ENCODE measurements at regions not wholly inside any gene's neighbourhood (a gene's known extent, or its start where the extent isn't known, plus 50 kb on each side); places are given as distances from the start of the nearest gene placed in this dataset.

GRCh38 chr14:31954991-31955390 is 122.1 kb upstream of the ARHGAP5 start:
- intact Hi-C loops (cut with micrococcal nuclease), result no loop called here
- peaks cover 17% of the 10 kb centered on the region for H3K4me1 Mint-ChIP-seq (ENCODE audit: low read depth)
- H3K27ac Mint-ChIP-seq, result no peak overlapping the region
- no peak for DNase-seq
- H3K36me3 Mint-ChIP-seq, result no peaks in the 10 kb centered on the region
- ChIA-PET CTCF (interaction anchor here (0.6 to 1.4 kb wide), 2 partner anchors 28 to 244 kb away, joined by 4 to 5 read pairs; no protein-coding TSS in a partner anchor), POLR2A (no interaction called here)
- H3K9me3 Mint-ChIP-seq, result no peaks in the 10 kb centered on the region
- H3K4me3 Mint-ChIP-seq, result no peak overlapping the region
- H3K27me3 Mint-ChIP-seq, result no peaks in the 10 kb centered on the region

GRCh38 chr14:31955936-31956579 is 121.0 kb upstream of the ARHGAP5 start:
- CTCF ChIA-PET, result interaction anchor here (1.4 kb wide), 1 partner anchor 29 kb away, joined by 5 read pairs; no protein-coding TSS in a partner anchor
- H3K4me1 Mint-ChIP-seq (ENCODE audit: low read depth), result peaks cover 15% of the 10 kb centered on the region

GRCh38 chr14:31957565-31957964 is 119.5 kb upstream of the ARHGAP5 start:
- Mint-ChIP-seq H3K27me3 (no peaks in the 10 kb centered on the region), H3K4me3 (no peak overlapping the region), H3K36me3 (no peaks in the 10 kb centered on the region), H3K27ac (no peak overlapping the region), H3K9me3 (no peaks in the 10 kb centered on the region), H3K4me1 (ENCODE audit: low read depth) (peaks cover 15% of the 10 kb centered on the region)
- no peak for DNase-seq
- POLR2A ChIA-PET, result no interaction called here
- CTCF ChIA-PET, result interaction anchor here (1.0 kb wide), 1 partner anchor 31 kb away, joined by 3 read pairs; no protein-coding TSS in a partner anchor
- intact Hi-C loops (cut with micrococcal nuclease), result no loop called here

More at GRCh38 chr14:31955936-31956579, 121.0 kb upstream of the ARHGAP5 start:
- no peaks in the 10 kb centered on the region for H3K9me3 Mint-ChIP-seq
- H3K4me3 Mint-ChIP-seq, result no peak overlapping the region
- POLR2A ChIA-PET, result no interaction called here
- H3K27ac Mint-ChIP-seq, result no peak overlapping the region
- no peak for DNase-seq
- intact Hi-C loops (cut with micrococcal nuclease), result no loop called here
- no peaks in the 10 kb centered on the region for H3K27me3 Mint-ChIP-seq
- no peaks in the 10 kb centered on the region for H3K36me3 Mint-ChIP-seq

GRCh38 chr14:31960039-31960438 is 117.1 kb upstream of the ARHGAP5 start:
- H3K4me1 Mint-ChIP-seq (ENCODE audit: low read depth), result peaks cover 7% of the 10 kb centered on the region
- H3K36me3 Mint-ChIP-seq, result no peaks in the 10 kb centered on the region
- no peak overlapping the region for H3K4me3 Mint-ChIP-seq
- ChIA-PET CTCF (no interaction called here), POLR2A (no interaction called here)
- intact Hi-C loops (cut with micrococcal nuclease), result no loop called here
- H3K27me3 Mint-ChIP-seq, result no peaks in the 10 kb centered on the region
- H3K9me3 Mint-ChIP-seq, result no peaks in the 10 kb centered on the region
- DNase-seq, result no peak
- H3K27ac Mint-ChIP-seq, result no peak overlapping the region

GRCh38 chr14:31961896-31962295 is 115.2 kb upstream of the ARHGAP5 start:
- DNase-seq, result no peak
- ChIA-PET CTCF (no interaction called here), POLR2A (no interaction called here)
- no peak overlapping the region for H3K4me3 Mint-ChIP-seq
- peaks cover 13% of the 10 kb centered on the region for H3K4me1 Mint-ChIP-seq (ENCODE audit: low read depth)
- intact Hi-C loops (cut with micrococcal nuclease), result no loop called here
- H3K9me3 Mint-ChIP-seq, result no peaks in the 10 kb centered on the region
- no peaks in the 10 kb centered on the region for H3K36me3 Mint-ChIP-seq
- H3K27ac Mint-ChIP-seq, result no peak overlapping the region
- H3K27me3 Mint-ChIP-seq, result no peaks in the 10 kb centered on the region

- ChIA-PET CTCF (interaction anchor here (0.8 kb wide), 1 partner anchor 585 kb away, joined by 3 read pairs; no protein-coding TSS in a partner anchor), POLR2A (no interaction called here)
- intact Hi-C loops (cut with micrococcal nuclease), result no loop called here
Observed at GRCh38 chr14:31962920-31963319, 114.2 kb upstream of the ARHGAP5 start.

GRCh38 chr14:31963587-31963986 is 113.5 kb upstream of the ARHGAP5 start:
- intact Hi-C loops (cut with micrococcal nuclease), result no loop called here
- no peaks in the 10 kb centered on the region for H3K27me3 Mint-ChIP-seq
- POLR2A ChIA-PET, result no interaction called here
- CTCF ChIA-PET, result interaction anchor here (0.8 kb wide), 1 partner anchor 585 kb away, joined by 3 read pairs; no protein-coding TSS in a partner anchor
- H3K27ac Mint-ChIP-seq, result no peak overlapping the region
- no peaks in the 10 kb centered on the region for H3K9me3 Mint-ChIP-seq
- no peaks in the 10 kb centered on the region for H3K36me3 Mint-ChIP-seq
- DNase-seq, result no peak
- H3K4me1 Mint-ChIP-seq (ENCODE audit: low read depth), result peaks cover 13% of the 10 kb centered on the region
- H3K4me3 Mint-ChIP-seq, result no peak overlapping the region

More at GRCh38 chr14:31962920-31963319, 114.2 kb upstream of the ARHGAP5 start:
- Mint-ChIP-seq H3K9me3 (no peaks in the 10 kb centered on the region), H3K4me1 (ENCODE audit: low read depth) (peaks cover 13% of the 10 kb centered on the region), H3K27me3 (no peaks in the 10 kb centered on the region), H3K27ac (no peak overlapping the region), H3K4me3 (no peak overlapping the region), H3K36me3 (no peaks in the 10 kb centered on the region)
- DNase-seq, result no peak

GRCh38 chr14:31964490-31964889 is 112.6 kb upstream of the ARHGAP5 start:
- intact Hi-C loops (cut with micrococcal nuclease), result no loop called here
- H3K4me3 Mint-ChIP-seq, result no peak overlapping the region
- no peaks in the 10 kb centered on the region for H3K36me3 Mint-ChIP-seq
- POLR2A ChIA-PET, result no interaction called here
- no peak for DNase-seq
- CTCF ChIA-PET, result no interaction called here
- H3K4me1 Mint-ChIP-seq (ENCODE audit: low read depth), result peaks cover 17% of the 10 kb centered on the region
- H3K27me3 Mint-ChIP-seq, result no peaks in the 10 kb centered on the region
- no peak overlapping the region for H3K27ac Mint-ChIP-seq
- no peaks in the 10 kb centered on the region for H3K9me3 Mint-ChIP-seq

GRCh38 chr14:31965071-31965734 is 111.9 kb upstream of the ARHGAP5 start:
- ChIA-PET POLR2A (no interaction called here), CTCF (interaction anchor here (1.4 kb wide), 1 partner anchor 39 kb away, joined by 6 read pairs; no protein-coding TSS in a partner anchor)
- Mint-ChIP-seq H3K36me3 (no peaks in the 10 kb centered on the region), H3K27me3 (no peaks in the 10 kb centered on the region), H3K9me3 (no peaks in the 10 kb centered on the region), H3K4me1 (ENCODE audit: low read depth) (peaks cover 17% of the 10 kb centered on the region), H3K4me3 (no peak overlapping the region), H3K27ac (no peak overlapping the region)
- intact Hi-C loops (cut with micrococcal nuclease), result no loop called here
- DNase-seq, result no peak

- CTCF ChIA-PET, result interaction anchor here (1.4 kb wide), 1 partner anchor 40 kb away, joined by 6 read pairs; no protein-coding TSS in a partner anchor
Observed at GRCh38 chr14:31965735-31966598, 111.1 kb upstream of the ARHGAP5 start.

GRCh38 chr14:31966896-31967668 is 110.0 kb upstream of the ARHGAP5 start:
- ChIA-PET CTCF (no interaction called here), POLR2A (no interaction called here)
- no peaks in the 10 kb centered on the region for H3K36me3 Mint-ChIP-seq
- H3K4me3 Mint-ChIP-seq, result no peak overlapping the region
- H3K27me3 Mint-ChIP-seq, result no peaks in the 10 kb centered on the region
- peaks cover 17% of the 10 kb centered on the region for H3K4me1 Mint-ChIP-seq (ENCODE audit: low read depth)
- no peak for DNase-seq
- no peak overlapping the region for H3K27ac Mint-ChIP-seq
- H3K9me3 Mint-ChIP-seq, result peaks cover 6% of the 10 kb centered on the region
- intact Hi-C loops (cut with micrococcal nuclease), result no loop called here

More at GRCh38 chr14:31965735-31966598, 111.1 kb upstream of the ARHGAP5 start:
- Mint-ChIP-seq H3K4me3 (no peak overlapping the region), H3K4me1 (ENCODE audit: low read depth) (peaks cover 17% of the 10 kb centered on the region), H3K9me3 (peaks cover 6% of the 10 kb centered on the region), H3K27ac (no peak overlapping the region), H3K27me3 (no peaks in the 10 kb centered on the region), H3K36me3 (no peaks in the 10 kb centered on the region)
- DNase-seq, result peak; percentile 19
- intact Hi-C loops (cut with micrococcal nuclease), result no loop called here
- POLR2A ChIA-PET, result no interaction called here

GRCh38 chr14:31967669-31967975 is 109.5 kb upstream of the ARHGAP5 start:
- no peak for DNase-seq
- intact Hi-C loops (cut with micrococcal nuclease), result no loop called here
- POLR2A ChIA-PET, result no interaction called here
- Mint-ChIP-seq H3K27ac (no peak overlapping the region), H3K27me3 (no peaks in the 10 kb centered on the region), H3K4me1 (ENCODE audit: low read depth) (peaks cover 17% of the 10 kb centered on the region), H3K4me3 (no peak overlapping the region), H3K36me3 (no peaks in the 10 kb centered on the region), H3K9me3 (peaks cover 6% of the 10 kb centered on the region)
- CTCF ChIA-PET, result no interaction called here

All from activated CD4-positive, alpha-beta memory T cell treated with anti-CD3 and anti-CD28 coated beads for 36 hours (primary cell).